Heart right ventricle (tissue), 16 donors: ENCODE measurements at regions not wholly inside any gene's neighbourhood (a gene's known extent, or its start where the extent isn't known, plus 50 kb on each side); places are given as distances from the start of the nearest gene placed in this dataset.
A peak's percentile ranks its signal among the peaks of the same experiment; 100 is the strongest.

Experiments
- ATAC-seq, 8 donors: fragments of 200-7000 bp; cut with Tn5 transposase; one replicate each; pipeline ENCODE4 v1.9.1; 2020; ENCODE audit warnings: mild to moderate bottlenecking in 8 of 8, moderate library complexity in 8 of 8, moderate number of reproducible peaks in 1 of 8
- DNase-seq, 2 donors: peaks; one replicate each; pipeline ENCODE4 v3.0.0-alpha.2; 2020
- H3K27ac ChIP-seq, 10 donors: fragments of 200-600 bp; sonication (generic) in 2 of 10; one replicate each; pipeline versions ENCODE4 v1.5.0 to v1.8.0; 2020 to 2022; ENCODE audit warnings: mild to moderate bottlenecking in 3 of 10
- H3K27me3 ChIP-seq, 7 donors: fragments of 200-600 bp; one replicate each; pipeline ENCODE4 v1.8.0; 2021 to 2022; ENCODE audit warnings: mild to moderate bottlenecking in 2 of 7
- H3K36me3 ChIP-seq, 9 donors: fragments of 200-600 bp; sonication (generic) in 1 of 9; one replicate each; pipeline versions ENCODE4 v1.5.0 to v1.8.0; 2020 to 2022; ENCODE audit warnings: mild to moderate bottlenecking in 2 of 9
- H3K4me1 ChIP-seq, 9 donors: fragments of 200-600 bp; sonication (generic) in 1 of 9; one replicate each; pipeline versions ENCODE4 v1.5.0 to v1.8.0; 2020 to 2022; ENCODE audit warnings: mild to moderate bottlenecking in 4 of 9
- H3K4me3 ChIP-seq, 10 donors: fragments of 200-600 bp; sonication (generic) in 2 of 10; one replicate each; pipeline versions ENCODE4 v1.5.0 to v1.8.0; 2020 to 2022; ENCODE audit warnings: mild to moderate bottlenecking in 7 of 10, moderate library complexity in 2 of 10
- H3K9me3 ChIP-seq, 11 donors: fragments of 200-600 bp in 10 of 11; sonication (generic) in 2 of 11; one replicate each; pipeline versions ENCODE4 v1.5.0 to v1.8.0; 2013 to 2022; ENCODE audit warnings: mild to moderate bottlenecking in 2 of 11, control low read depth in 1 of 11, moderate library complexity in 1 of 11
- WGBS, 2 donors: extraction: QIAGEN DNeasy Blood & Tissue Kit; methylation state at CpG; one replicate each; pipeline ENCODE4 v1.1.7; 2013; ENCODE audit warnings: inconsistent platforms in 1 of 2; 5-methylcytosine and 5-hydroxymethylcytosine counted together
- intact Hi-C, 10 donors: fragments of 100-400 bp; cut with DNase I; formaldehyde crosslinking; loops; one replicate each; pipeline versions ENCODE4 v1.11.1 to v1.14.2; 2022
- TF ChIP-seq, protein P1 (sequence below), 9 donors: fragments of 200-600 bp; sonication (generic) in 2 of 9; IDR thresholded peaks; one replicate each; pipeline versions ENCODE4 v1.5.0 to v1.8.0; 2021 to 2022; ENCODE audit warnings: antibody characterized with exemption in 9 of 9, mild to moderate bottlenecking in 5 of 9, moderate library complexity in 1 of 9
- donor health status: Arrhythmogenic right ventricular cardiomyopathy.
- donor health status: ischemic (EF 13 %, LVEDD 7.1; RV severe dilation, severe dysfunction).
- donor health status: healthy with polysubstance abuse.
- donor health status: DM: no; HTN: yes; CAD: no.
- donor health status: DM: no; HTN: no; CAD: no.
- donor health status: ischemic (EF 25% LVEDD 6.9; RV normal size, moderate dysfunction).
- donor health status: ischemic (EF 25% LVEDD 5.7; RV mildly dilated, moderate dysfunction).
- donor health status: healthy.
- donor health status: DM: yes; HTN: yes; CAD: no.
- donor health status: Ischemic cardiomyopathy.
- donor health status: ischemic (EF 35%, LVEDD 5.7; RV mildly dilated, moderate dysfunction).
- donor health status: nonischemic (EF 11% LVEDD 7.7; RV severe dilation, severe dysfunction).
- donor health status: DM: yes; HTN: yes; CAD: no.
- donor health status: PGD.
- donor health status: ischemic (EF 29% LVEDD 5.4; RV normal size, mild dysfunction).
- donor health status: nonischemic (EF 23%, LVEDD 6.1; RV moderate dilation, normal function).

DNA sequence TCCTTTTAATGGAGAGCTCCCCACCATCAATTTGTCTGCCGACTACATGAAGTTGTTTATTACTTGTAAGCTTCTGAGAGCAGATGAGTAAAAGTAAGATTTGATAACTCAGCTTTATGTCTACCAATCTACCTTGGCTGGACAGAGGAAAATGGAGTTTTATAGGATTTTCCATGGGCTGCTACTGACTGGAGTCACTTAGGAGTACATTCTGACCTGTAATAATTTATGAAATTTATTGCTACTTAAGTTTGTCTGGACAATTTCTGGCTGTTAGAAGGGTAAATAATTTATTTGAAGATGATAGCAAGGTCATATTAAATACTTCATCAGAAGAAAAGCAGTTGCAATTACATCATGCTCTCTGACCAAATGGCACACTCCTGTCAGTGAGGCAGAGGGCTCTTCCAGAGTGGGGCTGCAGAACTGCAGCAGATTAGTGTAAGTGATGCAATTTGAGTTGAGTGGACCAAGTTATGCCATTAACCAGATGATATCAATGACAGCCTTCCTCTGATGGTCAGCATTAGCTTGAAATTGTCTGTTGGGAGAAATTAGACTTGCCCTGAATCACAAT, 736.7 kb upstream of the PTBP2 start:
- 71 to 73% methylated on average over 1 of the region's 1 CpG for WGBS, 2 donors
- H3K9me3 ChIP-seq = no peaks in the 10 kb centered on the region
- H3K4me3 ChIP-seq = no peak overlapping the region
- H3K27ac ChIP-seq = no peak overlapping the region
- TF ChIP-seq, protein P1, sequence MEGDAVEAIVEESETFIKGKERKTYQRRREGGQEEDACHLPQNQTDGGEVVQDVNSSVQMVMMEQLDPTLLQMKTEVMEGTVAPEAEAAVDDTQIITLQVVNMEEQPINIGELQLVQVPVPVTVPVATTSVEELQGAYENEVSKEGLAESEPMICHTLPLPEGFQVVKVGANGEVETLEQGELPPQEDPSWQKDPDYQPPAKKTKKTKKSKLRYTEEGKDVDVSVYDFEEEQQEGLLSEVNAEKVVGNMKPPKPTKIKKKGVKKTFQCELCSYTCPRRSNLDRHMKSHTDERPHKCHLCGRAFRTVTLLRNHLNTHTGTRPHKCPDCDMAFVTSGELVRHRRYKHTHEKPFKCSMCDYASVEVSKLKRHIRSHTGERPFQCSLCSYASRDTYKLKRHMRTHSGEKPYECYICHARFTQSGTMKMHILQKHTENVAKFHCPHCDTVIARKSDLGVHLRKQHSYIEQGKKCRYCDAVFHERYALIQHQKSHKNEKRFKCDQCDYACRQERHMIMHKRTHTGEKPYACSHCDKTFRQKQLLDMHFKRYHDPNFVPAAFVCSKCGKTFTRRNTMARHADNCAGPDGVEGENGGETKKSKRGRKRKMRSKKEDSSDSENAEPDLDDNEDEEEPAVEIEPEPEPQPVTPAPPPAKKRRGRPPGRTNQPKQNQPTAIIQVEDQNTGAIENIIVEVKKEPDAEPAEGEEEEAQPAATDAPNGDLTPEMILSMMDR (IDR thresholded peaks at IDR 0.05) = no peak
- H3K27me3 ChIP-seq = no peaks in the 10 kb centered on the region
- H3K36me3 ChIP-seq = no peaks in the 10 kb centered on the region
- intact Hi-C loops = no loop called here
- ATAC-seq (no peak), DNase-seq (no peak)
- H3K4me1 ChIP-seq = no peaks in the 10 kb centered on the region

DNA sequence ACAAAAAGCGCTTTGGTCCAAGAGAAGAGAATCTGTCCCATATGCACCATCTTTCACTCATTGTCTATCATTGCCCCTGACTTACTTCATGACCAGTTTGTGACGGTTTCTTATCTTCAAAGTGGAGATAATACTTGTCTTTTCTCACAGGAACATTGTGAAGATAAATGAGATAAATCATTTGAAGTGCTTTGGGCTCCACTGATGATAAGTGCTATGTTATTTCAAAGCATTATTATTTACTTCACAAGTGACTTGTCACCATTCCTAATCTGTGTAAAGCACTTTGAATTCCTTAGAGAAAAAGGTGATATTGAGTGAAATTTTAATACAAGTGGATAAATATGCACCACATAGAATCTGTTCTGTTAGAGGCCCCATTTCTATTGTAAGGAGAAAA, 731.6 kb upstream of the PTBP2 start:
- ATAC-seq (no peak), DNase-seq (no peak)
- no peaks in the 10 kb centered on the region for H3K36me3 ChIP-seq

GRCh38 chr1:95991787-95992520, 729.6 kb upstream of the PTBP2 start:
- H3K27me3 ChIP-seq = no peaks in the 10 kb centered on the region
- no peaks in the 10 kb centered on the region for H3K9me3 ChIP-seq
- DNase-seq (no peak), ATAC-seq (no peak)
- no peak overlapping the region for H3K4me3 ChIP-seq
- no peaks in the 10 kb centered on the region for H3K36me3 ChIP-seq
- no peaks in the 10 kb centered on the region for H3K4me1 ChIP-seq
- TF ChIP-seq, protein P1 (IDR thresholded peaks at IDR 0.05) = no peak
- intact Hi-C loops = no loop called here
- H3K27ac ChIP-seq = no peak overlapping the region
- 41 to 84% methylated on average over 2 of the region's 2 CpGs for WGBS, 2 donors

More for the DNA sequence above, 731.6 kb upstream of the PTBP2 start:
- no peaks in the 10 kb centered on the region for H3K4me1 ChIP-seq
- no peaks in the 10 kb centered on the region for H3K27me3 ChIP-seq
- TF ChIP-seq, protein P1 (IDR thresholded peaks at IDR 0.05) = no peak
- intact Hi-C loops = no loop called here
- H3K27ac ChIP-seq = no peak overlapping the region
- H3K4me3 ChIP-seq = no peak overlapping the region
- WGBS, 2 donors = 49 to 52% methylated on average over 2 of the region's 2 CpGs
- H3K9me3 ChIP-seq = no peaks in the 10 kb centered on the region

DNA sequence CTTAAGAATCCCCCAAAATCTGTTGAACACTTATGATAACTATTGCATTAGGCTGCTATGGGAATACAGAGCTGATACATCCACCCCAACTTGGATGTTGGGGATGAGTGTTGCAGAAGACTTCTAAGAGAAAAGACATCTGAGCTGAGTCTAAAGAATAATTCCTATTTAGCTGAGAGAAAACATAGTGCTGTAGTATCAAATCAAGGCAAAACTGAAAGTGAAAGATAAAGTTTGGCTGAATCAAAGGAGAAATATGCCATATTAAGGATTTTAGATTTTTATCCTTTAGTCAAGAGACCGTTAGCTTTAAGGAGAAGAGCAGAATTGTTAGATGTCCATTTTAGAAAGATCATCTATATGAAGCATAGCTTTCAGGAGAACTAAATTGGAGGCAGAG, 726.9 kb upstream of the PTBP2 start:
- TF ChIP-seq, protein P1 (IDR thresholded peaks at IDR 0.05) = no peak
- Histone ChIP-seq H3K9me3 (peaks cover 0 to 9% (median 0%) of the 10 kb centered on the region in 11 donors), H3K4me1 (no peaks in the 10 kb centered on the region), H3K36me3 (no peaks in the 10 kb centered on the region), H3K4me3 (peak overlapping the region in 3 of 10 donors; percentile 2 to 19 (median 16)), H3K27me3 (no peaks in the 10 kb centered on the region), H3K27ac (no peak overlapping the region)
- ATAC-seq (no peak), DNase-seq (no peak)
- WGBS, 2 donors = 53 to 74% methylated on average over 1 of the region's 1 CpG
- intact Hi-C loops = no loop called here
